ENCODE measurements at regions not wholly inside any gene's neighbourhood (a gene's known extent, or its start where the extent isn't known, plus 50 kb on each side); places are given as distances from the start of the nearest gene placed in this dataset.

DNA sequence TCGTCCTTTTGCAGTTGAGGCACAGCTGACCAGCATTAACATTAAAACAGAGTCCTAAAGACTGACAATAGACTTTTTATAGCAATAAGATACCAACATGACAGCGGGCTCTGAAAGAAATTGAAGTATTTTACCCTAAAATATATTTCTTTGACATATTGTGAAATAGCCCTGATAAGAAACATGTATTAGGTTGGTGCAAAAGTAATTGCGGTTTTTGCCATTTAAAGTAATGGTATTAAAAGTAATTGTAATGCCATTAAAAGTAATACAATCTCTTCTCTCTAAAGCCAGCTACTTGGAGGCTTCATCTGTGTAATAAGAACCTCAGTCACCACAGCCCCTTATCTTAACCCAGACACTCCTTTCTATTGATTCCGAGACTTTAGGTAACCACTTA lies 394.6 kb downstream of the PREX1 start:
- no peak for DNase-seq

DNA sequence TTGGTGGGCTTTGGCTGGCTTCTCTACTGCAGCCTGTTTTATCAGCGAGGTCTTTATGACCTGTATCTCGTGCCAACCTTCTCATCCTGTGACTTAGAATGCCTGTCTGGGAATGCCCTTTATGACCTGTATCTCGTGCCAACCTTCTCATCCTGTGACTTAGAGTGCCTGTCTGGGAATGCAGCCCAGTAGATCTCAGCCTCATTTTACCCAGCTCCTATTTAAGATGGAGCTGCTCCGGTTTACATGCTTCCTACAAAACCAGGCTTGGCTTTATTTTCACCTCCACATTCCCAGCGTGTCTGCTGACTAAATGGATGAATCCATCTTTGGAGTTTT lies 395.3 kb downstream of the PREX1 start:
- DNase-seq = no peak

DNA sequence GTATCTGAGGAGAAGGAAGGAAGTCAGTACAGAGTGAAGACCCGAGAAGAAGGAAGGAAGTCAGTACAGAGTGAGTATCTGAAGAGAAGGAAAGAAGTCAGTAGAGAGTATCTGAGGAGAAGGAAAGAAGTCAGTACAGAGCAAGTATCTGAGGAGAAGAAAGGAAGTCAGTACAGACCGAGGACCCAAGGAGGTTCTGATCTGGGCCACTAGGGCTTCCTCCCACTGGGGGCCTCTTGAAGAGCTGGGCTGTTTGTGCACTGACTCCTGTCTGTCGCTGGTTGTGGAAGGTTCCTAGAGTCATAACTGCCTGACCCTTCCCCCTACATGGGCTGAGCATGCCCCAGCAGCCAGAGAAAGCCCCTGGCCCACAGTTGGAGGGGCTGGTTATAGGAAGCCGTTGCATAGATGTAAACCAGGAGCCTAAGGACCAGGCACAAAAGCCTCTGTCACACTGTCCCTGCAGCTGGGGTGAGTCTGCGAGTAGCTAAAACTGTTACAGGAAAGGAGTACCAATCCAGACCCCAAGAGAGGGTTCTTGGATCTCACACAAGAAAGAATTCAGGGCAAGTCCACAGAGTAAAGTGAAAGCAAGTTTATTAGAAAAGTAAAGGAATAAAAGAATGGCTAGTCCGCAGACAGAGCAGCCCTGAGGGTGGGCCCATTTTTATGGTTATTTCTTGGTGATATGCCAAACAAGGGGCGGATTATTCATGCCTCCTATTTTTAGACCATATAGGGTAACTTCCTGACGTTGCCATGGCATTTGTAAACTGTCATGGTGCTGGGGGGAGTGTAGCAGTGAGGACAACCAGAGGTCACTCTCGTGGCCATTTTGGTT lies 395.9 kb downstream of the PREX1 start:
- no peak for DNase-seq

DNA sequence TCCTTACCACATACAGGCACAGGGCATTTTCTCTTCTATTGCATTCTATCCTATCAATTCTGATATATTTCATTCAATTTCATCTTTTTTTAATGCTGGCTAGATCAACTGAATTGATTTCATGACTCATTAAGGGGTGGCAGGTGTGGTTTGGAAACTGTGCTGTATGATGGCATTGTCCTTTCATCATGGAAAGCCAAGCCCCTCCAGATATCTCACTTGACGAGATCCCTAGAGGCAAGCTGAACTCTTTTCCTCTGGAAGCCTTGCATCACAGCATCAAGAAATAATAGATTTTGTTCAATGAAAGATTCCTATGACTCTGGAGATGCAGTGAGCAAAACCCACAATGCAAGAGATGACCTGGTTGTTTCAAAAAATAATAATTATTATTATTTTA lies 401.2 kb downstream of the PREX1 start:
- DNase-seq = no peak

DNA sequence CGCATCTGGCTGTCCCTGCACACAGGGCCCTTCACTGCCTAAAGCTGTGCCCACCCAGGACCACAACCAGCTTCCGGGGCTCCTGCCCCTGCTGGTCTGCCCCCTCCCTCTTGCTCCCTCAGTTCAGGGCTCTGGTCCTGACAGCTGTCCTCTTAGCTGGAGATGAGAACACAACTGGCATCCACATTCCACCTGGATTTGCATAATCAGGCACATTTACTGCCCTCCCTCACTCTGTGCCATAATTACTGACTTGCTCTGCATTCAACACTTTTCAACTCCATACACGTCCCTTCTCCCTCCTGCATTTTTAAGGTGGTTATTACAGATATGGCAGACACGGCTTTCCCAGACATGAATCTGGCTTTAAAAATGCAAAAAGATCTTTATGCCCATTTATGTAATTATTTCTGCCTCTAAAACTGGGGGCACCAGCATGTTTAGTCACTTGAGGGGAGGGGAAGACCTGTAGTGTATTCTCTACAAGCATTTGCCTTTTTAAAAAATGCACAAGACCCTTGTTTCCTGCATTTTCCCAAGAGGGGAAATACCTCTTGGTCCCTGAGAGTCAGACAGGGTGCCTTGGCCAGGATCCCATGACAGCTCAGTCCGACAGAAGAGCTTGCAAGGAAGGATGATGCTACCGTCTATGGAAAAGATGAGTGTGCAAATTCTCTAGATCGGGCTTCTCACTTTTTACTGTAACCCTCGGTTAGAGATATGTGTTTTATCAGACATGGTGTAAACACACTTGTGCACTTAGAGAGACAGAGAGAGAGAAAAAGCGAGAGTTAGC lies 401.8 kb downstream of the PREX1 start:
- no peak for DNase-seq

DNA sequence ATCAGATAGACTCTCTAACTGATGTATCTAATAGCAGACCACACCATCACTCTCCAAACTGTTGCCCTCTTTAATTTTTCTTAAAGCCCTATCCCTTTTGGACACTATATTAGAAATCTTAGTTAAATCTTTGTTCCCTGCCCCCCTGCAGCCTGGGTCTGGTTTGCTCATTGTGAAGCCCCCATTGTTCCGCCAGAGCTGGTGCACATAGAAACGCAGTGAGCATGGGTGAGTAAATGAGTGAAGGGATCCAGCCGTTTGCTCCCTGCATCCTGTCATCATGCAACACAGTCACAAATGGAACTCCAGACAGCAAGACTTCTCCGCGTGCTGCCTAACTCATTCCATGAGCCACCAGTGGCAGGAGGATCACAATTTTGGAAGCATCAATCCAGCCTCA lies 402.5 kb downstream of the PREX1 start:
- no peak for DNase-seq

DNA sequence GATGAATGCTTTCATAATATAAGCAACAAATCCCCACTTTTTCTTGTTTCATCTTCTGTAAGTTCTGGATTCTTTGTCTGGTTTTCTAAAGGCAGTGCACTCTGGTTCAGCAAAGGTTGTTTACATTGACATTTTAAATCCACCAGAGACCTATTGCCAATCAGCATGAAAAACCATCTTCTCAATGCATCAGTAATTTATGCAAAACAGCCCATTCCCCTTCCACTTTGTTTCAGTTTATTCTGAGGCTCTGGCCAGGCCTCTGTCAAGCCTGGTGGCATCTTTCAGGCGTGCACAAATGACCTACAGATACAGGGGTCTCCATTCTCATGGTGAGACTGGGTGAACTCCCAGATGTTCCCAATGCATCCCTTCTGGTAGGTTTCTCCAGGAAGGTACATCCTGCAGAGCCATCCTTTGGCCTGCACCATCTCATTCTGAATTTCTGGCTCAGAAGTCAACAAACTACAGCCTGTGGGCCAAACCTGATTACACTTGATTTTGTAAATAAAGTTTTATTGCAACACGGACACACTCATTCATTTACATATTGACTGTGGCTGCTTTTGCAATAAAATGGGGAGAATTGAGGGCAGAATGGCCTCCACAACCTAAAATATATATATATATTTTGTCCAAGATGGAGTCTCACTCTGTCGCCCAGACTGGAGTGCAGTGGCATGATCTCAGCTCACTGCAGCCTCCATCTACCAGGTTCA lies 405.4 kb downstream of the PREX1 start:
- DNase-seq = no peak

DNA sequence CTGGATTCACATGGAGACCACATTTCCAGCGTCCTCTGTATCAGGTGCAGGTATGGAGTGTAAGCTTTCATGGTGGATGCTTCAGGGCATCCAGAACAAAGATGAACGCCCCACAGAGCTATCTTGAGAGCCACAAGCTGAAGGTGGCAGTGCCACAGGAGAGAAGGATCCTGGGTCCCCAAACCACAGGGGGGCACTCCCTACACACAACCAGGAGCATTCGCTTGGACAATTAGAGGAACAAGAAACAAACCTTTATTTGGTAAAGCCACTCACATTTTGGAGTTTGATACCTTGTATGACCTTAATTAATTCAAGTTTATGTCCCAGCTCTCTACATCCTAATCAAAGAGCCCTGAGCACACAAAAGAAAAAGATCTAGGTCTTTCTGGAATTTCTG lies 406.3 kb downstream of the PREX1 start:
- no peak for DNase-seq

DNA sequence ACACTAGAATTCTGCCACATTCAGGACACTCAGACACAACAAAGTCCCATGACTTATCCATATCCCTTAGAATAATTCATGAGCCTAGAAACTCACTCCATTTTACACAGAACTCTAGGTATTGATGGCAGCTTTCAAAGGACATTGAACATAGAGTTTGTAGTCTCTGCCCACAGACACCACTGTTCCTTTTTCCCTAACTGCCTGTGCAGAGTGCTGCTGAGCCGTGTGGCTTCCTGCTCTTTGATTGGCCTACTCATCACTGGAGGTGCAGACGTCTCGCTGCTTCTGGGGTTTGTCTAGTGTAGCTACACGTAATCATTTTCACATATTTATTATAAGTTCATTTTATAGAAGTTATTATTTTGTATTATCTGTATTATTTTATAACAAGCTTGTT lies 407.6 kb downstream of the PREX1 start:
- DNase-seq = no peak

DNA sequence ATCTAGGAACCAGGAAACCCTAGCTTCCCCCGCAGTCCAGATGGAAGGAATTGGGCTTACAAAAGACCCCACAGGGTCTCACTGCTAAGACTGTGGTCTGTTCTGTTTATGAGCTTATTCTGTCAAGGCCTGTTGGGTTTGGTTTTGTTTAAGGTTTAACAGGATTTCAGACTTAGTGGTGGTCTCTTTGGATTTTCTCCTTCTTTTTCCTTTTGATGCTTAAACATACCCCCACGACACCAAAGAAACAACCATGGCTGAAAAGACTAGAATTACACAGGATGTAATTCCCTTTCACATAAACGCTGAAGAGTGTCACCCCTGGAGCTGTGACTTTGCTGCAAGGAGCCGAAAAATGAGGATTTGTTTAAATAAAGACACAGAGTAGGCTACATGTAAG lies 408.6 kb downstream of the PREX1 start:
- DNase-seq = no peak

DNA sequence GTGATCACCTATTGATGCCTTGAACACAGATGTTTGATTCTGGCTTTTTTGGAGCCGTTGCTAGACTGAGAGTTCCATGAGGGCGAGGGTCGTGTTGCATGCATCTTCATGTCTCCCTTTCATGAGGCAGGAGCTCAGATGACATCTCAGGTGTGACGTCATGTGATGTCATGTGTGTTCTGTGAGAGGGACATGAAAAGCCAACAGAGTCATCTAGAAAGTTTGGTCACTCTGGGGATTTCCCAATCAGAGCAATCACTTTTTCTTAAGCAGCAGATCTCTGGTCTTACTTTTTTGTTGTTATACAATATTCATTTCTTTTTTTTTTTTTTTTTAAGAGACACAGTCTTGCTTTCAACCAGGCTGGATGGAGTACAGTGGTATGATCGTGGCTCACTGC lies 411.8 kb downstream of the PREX1 start:
- no peak for DNase-seq

DNA sequence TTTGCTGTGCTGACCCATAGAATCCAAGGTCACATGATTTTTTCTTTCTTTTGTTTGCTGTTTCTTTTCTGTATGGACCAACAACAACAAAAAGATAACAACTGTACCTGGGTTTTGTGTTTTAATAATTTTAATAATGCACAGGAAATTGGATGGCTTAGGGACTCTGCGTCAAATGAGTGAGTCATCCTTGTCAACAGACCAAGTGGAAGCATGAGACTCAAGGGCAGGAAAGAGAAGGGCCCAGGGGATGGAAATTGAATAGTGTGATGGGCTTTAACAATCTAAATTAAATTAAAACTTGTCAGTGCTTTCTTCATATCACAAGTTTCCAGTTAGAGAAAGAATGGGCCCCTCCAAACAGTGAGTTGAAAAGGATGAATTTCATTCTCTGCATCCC lies 413.0 kb downstream of the PREX1 start:
- no peak for DNase-seq

DNA sequence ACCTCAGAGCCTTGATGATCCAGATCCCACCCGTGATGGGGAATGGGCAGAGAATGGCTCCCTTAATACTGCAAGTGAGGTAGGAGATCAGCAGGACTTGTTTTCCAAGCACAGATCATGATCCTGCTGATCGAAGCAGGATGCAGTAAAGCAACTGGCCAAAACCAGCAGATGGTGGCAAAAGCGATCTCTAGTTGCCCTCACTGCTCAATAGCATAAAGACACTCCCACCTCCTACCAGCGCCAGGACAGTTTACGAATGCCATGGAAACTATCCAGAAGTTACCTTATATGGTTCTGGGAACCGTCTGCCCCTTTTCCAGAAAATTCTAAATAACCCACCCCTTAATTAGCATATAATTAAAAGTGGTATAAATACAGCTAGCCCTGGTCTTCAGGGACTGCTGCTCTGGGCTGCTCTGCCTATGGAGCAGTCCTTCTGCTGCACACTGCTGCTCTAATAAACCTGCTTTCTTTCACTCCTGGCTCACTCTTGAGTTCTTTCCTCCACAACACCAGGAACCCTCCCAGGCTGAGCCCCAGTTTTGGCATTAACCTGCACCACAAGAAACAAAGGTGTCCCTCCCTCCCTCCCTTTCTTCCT lies 415.8 kb downstream of the PREX1 start:
- DNase-seq = no peak

DNA sequence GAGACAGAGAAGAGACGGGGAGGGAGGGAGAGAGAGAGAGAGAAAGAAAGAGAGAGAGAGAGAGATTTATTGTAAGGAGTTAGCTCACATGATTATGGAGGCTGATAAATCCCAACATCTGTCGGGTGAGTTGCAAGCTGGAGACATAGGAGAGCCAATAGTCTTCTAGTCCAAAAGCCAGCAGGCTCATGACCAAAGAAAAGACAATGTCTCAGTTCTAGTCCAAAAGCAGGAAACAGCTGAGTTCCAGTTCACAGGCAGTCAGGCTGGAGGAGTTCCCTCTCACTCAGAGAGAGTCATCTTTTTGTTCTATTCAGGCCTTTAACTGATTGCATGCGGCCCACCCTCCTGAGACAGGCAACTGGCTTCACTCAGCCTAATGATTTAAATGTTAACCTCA lies 416.6 kb downstream of the PREX1 start:
- DNase-seq = no peak

DNA sequence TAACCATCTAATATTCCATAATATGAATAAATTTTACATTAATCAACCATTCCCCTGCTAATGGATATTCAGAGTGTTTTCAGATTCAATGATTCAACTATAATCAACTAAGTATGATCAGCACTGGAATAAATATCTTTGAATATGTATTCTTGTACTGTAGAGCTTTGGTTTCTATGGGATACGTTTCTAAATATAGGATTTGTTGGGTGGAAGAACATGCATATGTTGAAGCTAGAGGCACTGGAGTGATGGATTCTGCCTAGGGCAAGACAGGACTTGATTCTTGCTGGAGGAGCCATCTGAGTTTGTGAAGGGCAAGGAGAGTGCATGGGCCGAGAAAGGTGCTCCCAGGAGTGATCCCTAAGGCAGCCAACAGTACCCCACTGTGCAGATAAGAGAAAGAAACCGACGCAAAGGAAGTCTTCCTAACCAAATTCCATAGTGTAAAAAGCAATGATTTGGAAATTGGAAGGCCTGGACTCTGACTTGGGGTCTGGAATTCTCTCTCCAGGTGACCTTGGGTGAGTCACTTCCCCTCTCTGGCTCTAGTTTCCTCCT lies 418.7 kb downstream of the PREX1 start:
- DNase-seq = no peak

DNA sequence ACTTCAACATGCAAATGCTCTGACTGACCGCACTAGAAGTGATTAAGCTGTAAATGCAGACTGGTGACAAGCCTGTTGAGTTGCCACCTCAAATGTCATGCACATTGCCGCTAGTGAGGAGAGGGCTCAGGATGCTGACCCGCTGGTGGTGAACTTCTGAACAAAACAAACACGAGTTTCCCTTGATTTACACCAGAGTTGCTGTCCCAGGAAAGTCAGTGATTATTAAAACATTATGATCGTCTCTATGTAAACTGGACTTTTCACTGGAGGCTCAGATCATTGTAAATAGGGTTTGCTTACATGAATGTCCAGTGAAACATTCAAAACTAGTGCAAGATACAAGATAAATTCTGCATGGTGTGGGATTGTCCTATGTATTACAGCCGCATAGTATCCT lies 420.1 kb downstream of the PREX1 start:
- DNase-seq = no peak

DNA sequence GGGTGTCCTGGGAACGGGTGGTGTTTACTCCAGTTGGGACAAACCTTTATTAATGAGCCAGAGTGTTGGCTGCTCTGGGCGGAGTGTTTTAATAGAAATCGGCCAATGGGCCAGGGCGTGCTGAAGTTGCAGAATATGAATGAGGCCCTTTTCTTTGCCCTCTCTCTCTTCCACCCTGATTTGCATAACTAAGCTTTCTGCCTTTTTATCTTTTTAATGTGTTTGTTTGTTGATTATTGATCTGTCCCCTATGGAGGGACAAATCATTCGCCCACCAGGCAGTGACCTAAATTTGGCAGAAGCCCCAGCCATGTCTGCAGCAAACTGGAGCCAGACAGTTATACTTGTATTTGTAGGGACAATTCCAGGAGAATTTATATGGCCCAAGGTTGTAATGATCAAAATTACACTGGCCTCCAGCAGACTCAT lies 420.9 kb downstream of the PREX1 start:
- DNase-seq = no peak

DNA sequence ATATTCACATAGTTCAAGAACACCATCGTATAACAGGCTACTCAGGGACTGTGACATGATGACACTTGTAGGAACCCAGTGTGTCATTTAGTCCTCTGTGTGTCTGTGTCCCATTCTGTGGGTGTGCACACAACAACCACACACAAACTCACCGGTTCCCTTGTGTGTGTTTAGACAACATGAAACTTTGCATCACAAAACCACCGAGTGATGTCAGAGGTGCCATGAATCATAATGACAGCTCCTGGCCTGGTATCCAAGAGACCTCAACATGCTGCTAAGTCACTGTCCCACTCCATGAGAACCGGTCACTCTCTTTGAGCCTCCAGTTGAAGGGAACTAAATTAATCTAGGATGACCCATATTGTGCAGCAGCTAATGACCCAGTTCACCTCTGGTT lies 421.3 kb downstream of the PREX1 start:
- DNase-seq = peak; percentile 39

DNA sequence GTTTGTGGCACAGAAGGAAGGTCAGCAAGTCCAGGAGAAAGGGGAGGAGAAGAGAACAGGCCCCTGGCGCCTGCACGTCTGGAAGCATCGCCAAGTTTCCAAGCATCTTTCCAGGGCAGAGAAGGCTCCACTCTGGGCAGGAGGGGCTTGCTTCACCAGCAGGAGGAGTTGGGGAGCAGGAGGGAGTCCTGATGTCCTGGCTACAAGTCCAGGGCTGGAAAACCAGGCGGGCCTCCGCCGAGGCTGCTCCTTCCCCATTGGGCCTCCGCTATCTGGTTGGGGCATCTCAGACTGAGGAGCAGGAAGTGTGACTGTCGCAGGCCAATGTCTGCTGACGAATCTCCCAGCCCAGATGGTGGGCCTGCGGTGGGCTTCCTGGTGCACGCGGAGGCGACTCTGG lies 421.9 kb downstream of the PREX1 start:
- DNase-seq = no peak

DNA sequence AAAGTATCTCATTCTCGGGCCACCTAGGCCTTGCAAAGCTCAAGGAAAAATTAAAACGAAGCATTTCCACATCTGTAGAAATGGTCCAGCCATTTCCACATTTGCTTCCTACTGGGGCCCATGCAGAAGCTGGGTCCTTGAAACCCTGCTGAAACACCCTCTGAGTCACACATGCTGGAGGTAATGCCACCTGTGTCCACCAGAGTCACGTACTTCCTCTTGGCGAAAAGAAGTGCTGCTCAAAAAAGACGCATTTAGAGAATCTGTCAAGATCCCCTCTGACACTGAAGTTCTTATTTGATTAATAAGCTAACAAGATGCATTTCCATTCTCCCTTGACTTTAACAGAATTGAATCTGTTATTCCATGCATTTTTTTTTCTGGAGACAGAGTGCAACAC lies 423.2 kb downstream of the PREX1 start:
- no peak for DNase-seq

DNA sequence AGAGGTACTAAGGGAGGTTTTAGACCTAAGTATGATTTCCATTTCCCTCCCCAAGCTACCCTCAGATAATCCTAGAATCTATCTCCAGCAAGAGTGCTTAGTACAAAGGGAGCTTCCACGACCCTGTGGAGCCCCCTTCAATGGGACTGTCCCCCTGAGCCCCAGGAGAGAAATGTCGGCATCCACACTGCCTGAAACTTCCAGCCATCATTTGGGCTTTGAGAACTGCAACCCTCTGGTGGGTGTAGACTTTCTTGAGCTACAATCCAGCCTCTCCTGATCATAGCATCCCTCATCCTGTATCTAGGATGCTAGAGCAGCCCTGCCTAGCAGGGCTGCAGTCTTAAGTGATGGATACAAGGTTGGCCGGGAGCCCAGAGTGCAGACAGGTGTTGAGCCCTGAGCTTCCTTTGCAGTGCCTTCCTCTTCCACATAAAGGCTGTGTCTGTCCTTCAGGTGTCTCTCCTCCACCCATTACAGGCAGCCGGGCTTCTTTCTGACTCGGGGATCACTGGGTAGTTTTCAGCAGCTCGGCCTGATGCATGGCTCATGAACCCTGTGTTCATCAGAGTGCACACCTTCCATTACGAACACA lies 424.5 kb downstream of the PREX1 start:
- no peak for DNase-seq

DNA sequence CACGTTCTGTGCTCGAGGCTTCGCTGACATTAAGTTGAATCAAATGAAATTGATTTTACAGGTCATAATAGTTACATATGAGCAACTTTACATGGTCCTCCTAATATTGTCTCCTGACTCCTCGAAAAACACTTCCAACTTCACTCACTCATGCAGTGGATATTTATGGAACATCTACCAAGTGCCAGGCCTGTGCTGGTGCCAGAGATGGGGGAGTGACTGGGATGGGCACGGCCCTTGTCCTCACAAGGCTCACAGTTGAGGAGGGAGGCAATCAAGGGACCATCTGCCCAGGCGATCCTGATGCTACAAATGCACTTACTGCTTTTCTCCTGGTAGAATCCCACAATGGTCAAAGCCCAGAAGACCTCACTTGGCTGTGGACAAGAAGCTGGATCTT lies 426.4 kb downstream of the PREX1 start:
- DNase-seq = no peak

DNA sequence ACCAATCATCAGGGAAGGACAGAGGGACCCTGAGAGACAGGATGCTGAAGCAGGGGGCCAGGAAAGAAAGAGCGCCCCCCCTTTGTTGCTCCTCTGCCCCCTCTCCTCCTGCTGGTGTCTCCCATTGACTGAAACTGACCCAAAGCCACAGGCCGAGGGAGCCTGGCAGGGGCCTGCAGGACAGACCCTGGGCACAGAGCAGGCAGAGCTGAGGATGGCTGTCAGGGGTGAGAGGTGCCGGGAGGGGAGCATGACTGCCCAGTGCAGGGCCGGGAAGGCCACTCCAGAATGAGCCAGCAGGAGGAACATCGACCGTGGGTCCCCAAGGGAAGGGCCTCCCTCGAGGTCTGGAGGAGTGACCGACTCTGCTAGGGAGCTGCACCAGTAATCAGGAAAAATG lies 427.8 kb downstream of the PREX1 start:
- DNase-seq = no peak
